ENCODE measurements at regions not wholly inside any gene's neighbourhood (a gene's known extent, or its start where the extent isn't known, plus 50 kb on each side); places are given as distances from the start of the nearest gene placed in this dataset.

DNA sequence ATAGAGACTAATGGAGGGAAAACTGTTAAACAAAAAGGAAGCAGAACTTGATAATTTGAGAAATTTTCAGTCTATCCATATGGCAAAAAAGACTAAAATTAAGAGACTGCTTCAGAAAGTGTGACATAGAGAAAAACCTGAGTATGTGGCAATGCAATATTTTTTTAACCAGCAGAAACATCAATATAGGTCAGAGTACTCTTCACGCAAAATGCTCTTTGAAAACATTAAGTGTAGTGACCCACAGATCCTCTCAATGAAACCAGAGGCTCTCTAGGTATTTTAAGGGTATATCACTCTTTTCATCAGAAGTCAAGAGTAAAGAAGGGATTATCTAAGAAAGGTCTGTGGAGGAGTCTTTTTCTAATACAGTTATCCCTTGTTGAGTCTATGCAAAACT, 1394.8 kb downstream of the DSC3 start:
- no peak overlapping the region for H4K91ac ChIP-seq (ENCODE audit: low read depth, low read length)
- H2BK5ac ChIP-seq (ENCODE audit: low read depth, low read length, poor library complexity) = no peak overlapping the region
- no peaks in the 10 kb centered on the region for H3K27me3 ChIP-seq (ENCODE audit: insufficient read depth, low read length)
- no peak overlapping the region for H2BK12ac ChIP-seq (ENCODE audit: low read length)
- no peaks in the 10 kb centered on the region for H3K79me2 ChIP-seq (ENCODE audit: control insufficient read depth, insufficient read depth, low read length, poor library complexity)
- no peak overlapping the region for H2AK5ac ChIP-seq (ENCODE audit: low read length)
- no peak for DNase-seq
- no peak overlapping the region for H4K12ac ChIP-seq (ENCODE audit: low read depth, low read length)
- no peak overlapping the region for H3K27ac ChIP-seq (ENCODE audit: low read depth, low read length)
- H3K36me3 ChIP-seq (ENCODE audit: control insufficient read depth in 1 of 2, insufficient read depth in 2 of 2, low read length in 2 of 2) = no peaks in the 10 kb centered on the region
- no peak overlapping the region for H3K9ac ChIP-seq (ENCODE audit: low read length)
- H2BK120ac ChIP-seq (ENCODE audit: insufficient read depth, low read length, poor library complexity) = no peak overlapping the region
- no peak overlapping the region for H3K23ac ChIP-seq (ENCODE audit: low read length)
- H3K4me3 ChIP-seq (ENCODE audit: low read depth, low read length) = no peak overlapping the region
- H3K4ac ChIP-seq (ENCODE audit: low read depth, low read length) = no peak overlapping the region
- H3K14ac ChIP-seq (ENCODE audit: low read length) = no peak overlapping the region
- H2AFZ ChIP-seq (ENCODE audit: insufficient read depth, low read length, poor library complexity) = no peak overlapping the region
- WGBS (ENCODE audit: extremely low coverage, insufficient coverage, insufficient read length) = no CpG with 5 or more reads among the region's 1 CpG
- H3K79me1 ChIP-seq (ENCODE audit: low read length) = no peaks in the 10 kb centered on the region
- no peak overlapping the region for H4K8ac ChIP-seq (ENCODE audit: low read depth, low read length)
- no peak overlapping the region for H3K4me2 ChIP-seq (ENCODE audit: low read length)
- no peaks in the 10 kb centered on the region for H3K4me1 ChIP-seq (ENCODE audit: control insufficient read depth in 1 of 2, insufficient read depth in 2 of 2, low read length in 2 of 2)
- no peaks in the 10 kb centered on the region for H3K9me3 ChIP-seq (ENCODE audit: insufficient read depth, low read depth, low read length)
- no peak overlapping the region for H3K18ac ChIP-seq (ENCODE audit: low read length)

DNA sequence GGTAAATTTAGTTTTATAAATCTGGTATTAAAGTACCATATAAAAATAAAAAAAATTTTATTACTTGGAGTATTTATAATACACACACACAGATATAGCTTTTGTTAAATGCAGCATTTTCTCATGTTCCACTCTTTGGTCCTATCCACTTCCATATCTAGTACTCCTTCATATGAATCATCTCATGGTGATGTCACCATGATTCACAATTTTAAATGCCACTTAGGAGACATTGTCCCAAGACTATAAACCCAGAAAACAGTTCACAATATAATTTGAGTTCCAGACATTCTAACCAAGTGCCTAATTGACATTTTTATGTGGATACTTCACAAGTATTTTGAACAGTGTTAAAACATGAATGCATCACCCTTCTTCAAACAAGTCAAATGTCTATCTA, 1398.3 kb downstream of the DSC3 start:
- no peaks in the 10 kb centered on the region for H3K4me1 ChIP-seq (ENCODE audit: control insufficient read depth in 1 of 2, insufficient read depth in 2 of 2, low read length in 2 of 2)
- no peaks in the 10 kb centered on the region for H3K79me2 ChIP-seq (ENCODE audit: control insufficient read depth, insufficient read depth, low read length, poor library complexity)
- H2AFZ ChIP-seq (ENCODE audit: insufficient read depth, low read length, poor library complexity) = no peak overlapping the region
- no peak overlapping the region for H3K4me2 ChIP-seq (ENCODE audit: low read length)
- H2AK5ac ChIP-seq (ENCODE audit: low read length) = no peak overlapping the region
- H3K9me3 ChIP-seq (ENCODE audit: insufficient read depth, low read depth, low read length) = no peaks in the 10 kb centered on the region
- no peak overlapping the region for H3K4ac ChIP-seq (ENCODE audit: low read depth, low read length)
- no peaks in the 10 kb centered on the region for H3K36me3 ChIP-seq (ENCODE audit: control insufficient read depth in 1 of 2, insufficient read depth in 2 of 2, low read length in 2 of 2)
- H3K27me3 ChIP-seq (ENCODE audit: insufficient read depth, low read length) = no peaks in the 10 kb centered on the region
- H3K9ac ChIP-seq (ENCODE audit: low read length) = no peak overlapping the region
- DNase-seq = peak in 1 of 2 donors; percentile 20
- H4K91ac ChIP-seq (ENCODE audit: low read depth, low read length) = no peak overlapping the region
- no peaks in the 10 kb centered on the region for H3K79me1 ChIP-seq (ENCODE audit: low read length)
- no peak overlapping the region for H4K8ac ChIP-seq (ENCODE audit: low read depth, low read length)
- H3K23ac ChIP-seq (ENCODE audit: low read length) = no peak overlapping the region
- no peak overlapping the region for H2BK5ac ChIP-seq (ENCODE audit: low read depth, low read length, poor library complexity)
- H2BK12ac ChIP-seq (ENCODE audit: low read length) = no peak overlapping the region
- H2BK120ac ChIP-seq (ENCODE audit: insufficient read depth, low read length, poor library complexity) = no peak overlapping the region
- H3K18ac ChIP-seq (ENCODE audit: low read length) = no peak overlapping the region
- H3K4me3 ChIP-seq (ENCODE audit: low read depth, low read length) = no peak overlapping the region
- H4K12ac ChIP-seq (ENCODE audit: low read depth, low read length) = no peak overlapping the region
- H3K14ac ChIP-seq (ENCODE audit: low read length) = no peak overlapping the region
- H3K27ac ChIP-seq (ENCODE audit: low read depth, low read length) = no peak overlapping the region

DNA sequence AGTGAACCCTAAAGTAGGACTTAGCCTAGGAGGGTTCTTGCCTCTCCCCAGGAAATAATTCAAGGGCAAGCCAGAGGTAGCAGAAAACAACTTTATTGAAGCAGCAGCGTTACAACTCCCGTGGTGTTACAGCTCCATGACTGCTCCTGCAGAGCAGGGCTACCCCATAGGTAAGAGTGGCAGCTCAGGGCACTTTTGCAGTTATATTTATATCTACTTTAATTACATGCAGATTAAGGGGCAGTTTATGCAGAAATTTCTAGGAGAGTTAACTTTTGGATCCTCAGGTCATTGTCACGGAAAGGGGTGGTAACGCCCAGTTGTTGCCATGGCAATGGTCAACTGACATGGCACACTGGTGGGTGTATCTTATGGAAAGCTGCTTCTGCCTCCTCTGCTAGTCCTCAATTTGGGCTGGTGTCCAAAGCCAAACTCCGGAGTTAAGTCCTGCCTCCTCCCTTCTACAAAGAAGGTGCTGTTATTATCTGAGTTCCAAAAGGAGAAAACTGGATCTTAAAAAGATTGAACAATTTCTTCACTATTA, 1413.0 kb downstream of the DSC3 start:
- H4K91ac ChIP-seq (ENCODE audit: low read depth, low read length) = no peak overlapping the region
- WGBS (ENCODE audit: extremely low coverage, insufficient coverage, insufficient read length) = no CpG with 5 or more reads among the region's 5 CpGs
- H3K27me3 ChIP-seq (ENCODE audit: insufficient read depth, low read length) = no peaks in the 10 kb centered on the region
- H3K27ac ChIP-seq (ENCODE audit: low read depth, low read length) = no peak overlapping the region
- H3K4ac ChIP-seq (ENCODE audit: low read depth, low read length) = no peak overlapping the region
- H2BK120ac ChIP-seq (ENCODE audit: insufficient read depth, low read length, poor library complexity) = no peak overlapping the region
- no peak overlapping the region for H2AK5ac ChIP-seq (ENCODE audit: low read length)
- no peak overlapping the region for H3K18ac ChIP-seq (ENCODE audit: low read length)
- no peak overlapping the region for H3K14ac ChIP-seq (ENCODE audit: low read length)
- H3K23ac ChIP-seq (ENCODE audit: low read length) = no peak overlapping the region
- no peak overlapping the region for H3K4me2 ChIP-seq (ENCODE audit: low read length)
- no peaks in the 10 kb centered on the region for H3K79me2 ChIP-seq (ENCODE audit: control insufficient read depth, insufficient read depth, low read length, poor library complexity)
- H3K4me1 ChIP-seq (ENCODE audit: control insufficient read depth in 1 of 2, insufficient read depth in 2 of 2, low read length in 2 of 2) = no peaks in the 10 kb centered on the region
- H2BK5ac ChIP-seq (ENCODE audit: low read depth, low read length, poor library complexity) = no peak overlapping the region
- H3K79me1 ChIP-seq (ENCODE audit: low read length) = no peaks in the 10 kb centered on the region
- H2AFZ ChIP-seq (ENCODE audit: insufficient read depth, low read length, poor library complexity) = no peak overlapping the region
- no peaks in the 10 kb centered on the region for H3K9me3 ChIP-seq (ENCODE audit: insufficient read depth, low read depth, low read length)
- no peak overlapping the region for H3K9ac ChIP-seq (ENCODE audit: low read length)
- no peak overlapping the region for H2BK12ac ChIP-seq (ENCODE audit: low read length)
- H4K8ac ChIP-seq (ENCODE audit: low read depth, low read length) = no peak overlapping the region
- H3K4me3 ChIP-seq (ENCODE audit: low read depth, low read length) = no peak overlapping the region
- DNase-seq = no peak
- H3K36me3 ChIP-seq (ENCODE audit: control insufficient read depth in 1 of 2, insufficient read depth in 2 of 2, low read length in 2 of 2) = no peaks in the 10 kb centered on the region
- H4K12ac ChIP-seq (ENCODE audit: low read depth, low read length) = no peak overlapping the region

DNA sequence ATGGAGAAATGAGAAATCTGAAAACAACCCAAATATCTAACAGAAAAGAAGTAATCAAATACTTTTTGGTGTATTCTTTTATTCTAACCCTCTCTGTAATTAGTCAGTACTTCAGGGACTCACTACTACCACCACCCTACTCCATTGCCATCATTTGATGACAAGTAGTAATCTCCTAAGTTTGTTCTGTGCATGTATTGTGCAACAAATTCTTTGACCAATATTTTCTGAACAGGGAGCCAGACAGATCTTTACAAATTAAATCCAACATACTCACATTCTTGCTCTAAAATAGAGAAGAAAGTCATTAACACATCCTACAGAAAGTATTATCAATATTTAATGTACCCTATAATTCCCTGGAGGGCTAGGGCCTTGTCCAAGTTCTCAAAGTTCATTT, 1416.4 kb downstream of the DSC3 start:
- H4K8ac ChIP-seq (ENCODE audit: low read depth, low read length) = no peak overlapping the region
- H3K79me2 ChIP-seq (ENCODE audit: control insufficient read depth, insufficient read depth, low read length, poor library complexity) = no peaks in the 10 kb centered on the region
- no peak overlapping the region for H3K23ac ChIP-seq (ENCODE audit: low read length)
- no peak overlapping the region for H2BK120ac ChIP-seq (ENCODE audit: insufficient read depth, low read length, poor library complexity)
- H3K27me3 ChIP-seq (ENCODE audit: insufficient read depth, low read length) = no peaks in the 10 kb centered on the region
- H2BK12ac ChIP-seq (ENCODE audit: low read length) = no peak overlapping the region
- no peak overlapping the region for H3K9ac ChIP-seq (ENCODE audit: low read length)
- peak in 1 of 2 donors; percentile 2 for DNase-seq
- H3K4me3 ChIP-seq (ENCODE audit: low read depth, low read length) = no peak overlapping the region
- no peaks in the 10 kb centered on the region for H3K79me1 ChIP-seq (ENCODE audit: low read length)
- H3K14ac ChIP-seq (ENCODE audit: low read length) = no peak overlapping the region
- H3K4ac ChIP-seq (ENCODE audit: low read depth, low read length) = no peak overlapping the region
- no peak overlapping the region for H4K91ac ChIP-seq (ENCODE audit: low read depth, low read length)
- H3K4me1 ChIP-seq (ENCODE audit: control insufficient read depth in 1 of 2, insufficient read depth in 2 of 2, low read length in 2 of 2) = no peaks in the 10 kb centered on the region
- H3K36me3 ChIP-seq (ENCODE audit: control insufficient read depth in 1 of 2, insufficient read depth in 2 of 2, low read length in 2 of 2) = no peaks in the 10 kb centered on the region
- H2AFZ ChIP-seq (ENCODE audit: insufficient read depth, low read length, poor library complexity) = no peak overlapping the region
- no peak overlapping the region for H2AK5ac ChIP-seq (ENCODE audit: low read length)
- no peak overlapping the region for H2BK5ac ChIP-seq (ENCODE audit: low read depth, low read length, poor library complexity)
- no peaks in the 10 kb centered on the region for H3K9me3 ChIP-seq (ENCODE audit: insufficient read depth, low read depth, low read length)
- H3K27ac ChIP-seq (ENCODE audit: low read depth, low read length) = no peak overlapping the region
- no peak overlapping the region for H3K4me2 ChIP-seq (ENCODE audit: low read length)
- no peak overlapping the region for H3K18ac ChIP-seq (ENCODE audit: low read length)
- no peak overlapping the region for H4K12ac ChIP-seq (ENCODE audit: low read depth, low read length)

DNA sequence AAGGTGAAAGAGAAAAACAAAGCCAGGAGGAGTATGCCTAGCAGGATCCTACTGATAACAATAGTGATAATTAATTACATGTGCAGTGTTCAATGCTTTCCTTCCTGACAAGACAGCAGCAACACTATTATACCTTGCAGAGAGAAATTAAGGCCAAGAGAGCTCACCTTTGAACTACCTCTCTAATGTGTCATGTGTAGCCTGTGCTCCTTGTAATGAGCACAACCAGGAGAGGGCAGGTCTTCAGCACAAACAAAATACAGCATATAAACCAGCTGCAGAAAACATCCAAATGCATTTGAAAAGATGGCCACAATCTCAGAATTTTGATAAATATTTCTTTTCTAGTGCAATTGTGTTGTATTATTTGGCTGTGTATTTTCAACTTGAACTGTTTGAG, 1425.7 kb downstream of the DSC3 start:
- no peaks in the 10 kb centered on the region for H3K9me3 ChIP-seq (ENCODE audit: insufficient read depth, low read depth, low read length)
- H3K4me1 ChIP-seq (ENCODE audit: control insufficient read depth in 1 of 2, insufficient read depth in 2 of 2, low read length in 2 of 2) = no peaks in the 10 kb centered on the region
- H3K23ac ChIP-seq (ENCODE audit: low read length) = no peak overlapping the region
- no peak overlapping the region for H2BK5ac ChIP-seq (ENCODE audit: low read depth, low read length, poor library complexity)
- no peak overlapping the region for H3K14ac ChIP-seq (ENCODE audit: low read length)
- H3K18ac ChIP-seq (ENCODE audit: low read length) = no peak overlapping the region
- DNase-seq = no peak
- no peak overlapping the region for H3K4ac ChIP-seq (ENCODE audit: low read depth, low read length)
- H2AK5ac ChIP-seq (ENCODE audit: low read length) = no peak overlapping the region
- no peak overlapping the region for H2BK12ac ChIP-seq (ENCODE audit: low read length)
- no peak overlapping the region for H4K12ac ChIP-seq (ENCODE audit: low read depth, low read length)
- no peak overlapping the region for H3K4me2 ChIP-seq (ENCODE audit: low read length)
- no peak overlapping the region for H3K9ac ChIP-seq (ENCODE audit: low read length)
- no peak overlapping the region for H2AFZ ChIP-seq (ENCODE audit: insufficient read depth, low read length, poor library complexity)
- no peak overlapping the region for H3K27ac ChIP-seq (ENCODE audit: low read depth, low read length)
- H3K27me3 ChIP-seq (ENCODE audit: insufficient read depth, low read length) = no peaks in the 10 kb centered on the region
- no peak overlapping the region for H2BK120ac ChIP-seq (ENCODE audit: insufficient read depth, low read length, poor library complexity)
- H4K91ac ChIP-seq (ENCODE audit: low read depth, low read length) = no peak overlapping the region
- no peak overlapping the region for H3K4me3 ChIP-seq (ENCODE audit: low read depth, low read length)
- no peaks in the 10 kb centered on the region for H3K79me1 ChIP-seq (ENCODE audit: low read length)
- no peaks in the 10 kb centered on the region for H3K36me3 ChIP-seq (ENCODE audit: control insufficient read depth in 1 of 2, insufficient read depth in 2 of 2, low read length in 2 of 2)
- no peaks in the 10 kb centered on the region for H3K79me2 ChIP-seq (ENCODE audit: control insufficient read depth, insufficient read depth, low read length, poor library complexity)
- no peak overlapping the region for H4K8ac ChIP-seq (ENCODE audit: low read depth, low read length)
